ENCODE measurements at regions not wholly inside any gene's neighbourhood (a gene's known extent, or its start where the extent isn't known, plus 50 kb on each side); places are given as distances from the start of the nearest gene placed in this dataset.

- H4K91ac ChIP-seq (ENCODE audit: insufficient read depth, low read depth, low read length): no peak overlapping the region
- H3K23ac ChIP-seq (ENCODE audit: low read depth, low read length): no peak overlapping the region
- no peak overlapping the region for H3K18ac ChIP-seq (ENCODE audit: low read depth, low read length)
- H2AFZ ChIP-seq (replicated peaks; ENCODE audit: low read length, poor library complexity): no peak overlapping the region
- H2BK20ac ChIP-seq (ENCODE audit: low read depth, low read length): no peak overlapping the region
- POLR2A ChIA-PET (ENCODE audit: unreplicated experiment): no interaction called here
- no peak overlapping the region for H2BK15ac ChIP-seq (ENCODE audit: low read depth, low read length)
- no peak overlapping the region for H2AK9ac ChIP-seq (replicated peaks; ENCODE audit: low read depth, low read length, poor library complexity)
- no peaks in the 10 kb centered on the region for H4K20me1 ChIP-seq (ENCODE audit: insufficient read depth, low read length)
- H2BK120ac ChIP-seq (ENCODE audit: low read depth, low read length): no peak overlapping the region
- 50% methylated on average over 1 of the region's 5 CpGs; no CpG with 5 or more reads in 1 of the 2 experiments for WGBS, 2 experiments (ENCODE audit: extremely low coverage in 2 of 2, insufficient read length in 1 of 2)
- no peaks in the 10 kb centered on the region for H3K9me3 ChIP-seq (ENCODE audit: control insufficient read depth, insufficient read depth, low read length)
- H3K27ac ChIP-seq (ENCODE audit: insufficient read depth, low read length): no peak overlapping the region
- H2BK5ac ChIP-seq (ENCODE audit: low read depth, low read length, poor library complexity, severe bottlenecking): no peak overlapping the region
- H3K9ac ChIP-seq (ENCODE audit: low read depth, low read length): no peak overlapping the region
- H3K79me1 ChIP-seq (ENCODE audit: low read depth in 1 of 2, low read length in 2 of 2): no peaks in the 10 kb centered on the region
- ATAC-seq (ENCODE audit: low read depth) (no peak), DNase-seq (no peak)
- CTCF ChIA-PET: no interaction called here
- no peak overlapping the region for H3K56ac ChIP-seq (ENCODE audit: extremely low read depth, insufficient read depth, low read length)
- dilution Hi-C loops (cut with HindIII; ENCODE audit: low sequenced_read_pairs, unreplicated experiment): no loop called here
- H3K36me3 ChIP-seq (ENCODE audit: control insufficient read depth, insufficient read depth, low read length): no peaks in the 10 kb centered on the region
- no peak for TF ChIP-seq NFE2L2 (IDR thresholded peaks at IDR 0.05; ENCODE audit: low read depth, low read length)
- no peak for TF ChIP-seq RCOR1 (IDR thresholded peaks at IDR 0.05; ENCODE audit: insufficient replicate concordance, low read length)
- TF ChIP-seq CTCF (conservative IDR thresholded peaks at IDR 0.05; ENCODE audit: low read depth, low read length): no peak
- no peak for TF ChIP-seq POLR2A (IDR thresholded peaks at IDR 0.05; ENCODE audit: low read depth, low read length)
- no peak for TF ChIP-seq MAZ (IDR thresholded peaks at IDR 0.05; ENCODE audit: borderline replicate concordance, low read depth, low read length)
- no peak for TF ChIP-seq RFX5 (IDR thresholded peaks at IDR 0.05; ENCODE audit: low read depth, low read length)
- TF ChIP-seq, protein P1, sequence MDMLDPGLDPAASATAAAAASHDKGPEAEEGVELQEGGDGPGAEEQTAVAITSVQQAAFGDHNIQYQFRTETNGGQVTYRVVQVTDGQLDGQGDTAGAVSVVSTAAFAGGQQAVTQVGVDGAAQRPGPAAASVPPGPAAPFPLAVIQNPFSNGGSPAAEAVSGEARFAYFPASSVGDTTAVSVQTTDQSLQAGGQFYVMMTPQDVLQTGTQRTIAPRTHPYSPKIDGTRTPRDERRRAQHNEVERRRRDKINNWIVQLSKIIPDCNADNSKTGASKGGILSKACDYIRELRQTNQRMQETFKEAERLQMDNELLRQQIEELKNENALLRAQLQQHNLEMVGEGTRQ (IDR thresholded peaks at IDR 0.05; ENCODE audit: low read depth, low read length): no peak
- no peak for TF ChIP-seq CEBPB (IDR thresholded peaks at IDR 0.05; ENCODE audit: low read depth, low read length)
- TF ChIP-seq CHD1 (IDR thresholded peaks at IDR 0.05; ENCODE audit: low read depth, low read length): no peak
- H3K4ac ChIP-seq (ENCODE audit: low read depth, low read length): no peak overlapping the region
- H3K4me3 ChIP-seq (ENCODE audit: insufficient read depth, low read depth, low read length): no peak overlapping the region
- no peak overlapping the region for H4K5ac ChIP-seq (ENCODE audit: low read depth, low read length)
- no peaks in the 10 kb centered on the region for H3K9me1 ChIP-seq (ENCODE audit: insufficient read depth, low read length)
- intact Hi-C loops (cut with micrococcal nuclease): no loop called here
- H4K8ac ChIP-seq (ENCODE audit: low read depth in 2 of 2, low read length in 2 of 2): no peak overlapping the region
- no peak overlapping the region for H2AK5ac ChIP-seq (ENCODE audit: low read depth, low read length)
- no peak overlapping the region for H3K14ac ChIP-seq (replicated peaks; ENCODE audit: low read depth, low read length)
- in situ Hi-C loops (cut with MboI; ENCODE audit: low sequenced_read_pairs): no loop called here
- no peak overlapping the region for H3K4me2 ChIP-seq (ENCODE audit: low read depth, low read length)
- no peaks in the 10 kb centered on the region for H3K4me1 ChIP-seq (ENCODE audit: control insufficient read depth, insufficient read depth, low read length)
- BruUV-seq (replicated peaks): no TSS peak
- no peaks in the 10 kb centered on the region for H3K27me3 ChIP-seq (ENCODE audit: control insufficient read depth, insufficient read depth, low read length)
These were observed 292.5 kb upstream of the FZD8 start for GRCh38 chr10:35934642-35934995.

Data from IMR-90 (cell line).